Inflammatory macrophage treated with lipopolysaccharide for 4 hours (primary cell): ENCODE measurements at regions not wholly inside any gene's neighbourhood (a gene's known extent, or its start where the extent isn't known, plus 50 kb on each side); places are given as distances from the start of the nearest gene placed in this dataset.

ENCODE experiments used
- DNase-seq: peaks from one replicate; pipeline ENCODE4 v3.0.0-alpha.2; 2020

- DNase-seq = no peak
These were observed 189.4 kb upstream of the SHH start for GRCh38 chr7:156001496-156002260.

- DNase-seq = peak; percentile 8
These were observed 188.5 kb upstream of the SHH start for GRCh38 chr7:156000601-156001396.

GRCh38 chr7:155999631-156000489 lies 187.6 kb upstream of the SHH start:
- no peak for DNase-seq

GRCh38 chr7:155998766-155999630 lies 186.7 kb upstream of the SHH start:
- no peak for DNase-seq

- DNase-seq = no peak
These were observed 186.0 kb upstream of the SHH start for GRCh38 chr7:155998328-155998691.

GRCh38 chr7:155997431-155998327 lies 185.4 kb upstream of the SHH start:
- no peak for DNase-seq

- no peak for DNase-seq
These were observed 184.5 kb upstream of the SHH start for GRCh38 chr7:155996718-155997280.

GRCh38 chr7:155995183-155995612 lies 182.9 kb upstream of the SHH start:
- DNase-seq = no peak

- no peak for DNase-seq
These were observed 182.1 kb upstream of the SHH start for GRCh38 chr7:155994279-155994811.

- DNase-seq = no peak
These were observed 181.4 kb upstream of the SHH start for GRCh38 chr7:155993420-155994278.

GRCh38 chr7:155992974-155993373 lies 180.7 kb upstream of the SHH start:
- DNase-seq = no peak

- DNase-seq = no peak
These were observed 180.3 kb upstream of the SHH start for GRCh38 chr7:155992538-155992937.

- DNase-seq = no peak
These were observed 179.8 kb upstream of the SHH start for GRCh38 chr7:155992107-155992506.

- no peak for DNase-seq
These were observed 179.2 kb upstream of the SHH start for GRCh38 chr7:155991470-155991869.

GRCh38 chr7:155988416-155988815 lies 176.2 kb upstream of the SHH start:
- no peak for DNase-seq

GRCh38 chr7:155987681-155988235 lies 175.5 kb upstream of the SHH start:
- DNase-seq = no peak

GRCh38 chr7:155986497-155987160 lies 174.4 kb upstream of the SHH start:
- no peak for DNase-seq

- DNase-seq = no peak
These were observed 173.4 kb upstream of the SHH start for GRCh38 chr7:155985518-155986250.
